Activated T-cell treated with anti-CD3 and anti-CD28 coated beads, Interleukin-2, amount 50 U/mL, for 72 hours (primary cell): ENCODE measurements at regions not wholly inside any gene's neighbourhood (a gene's known extent, or its start where the extent isn't known, plus 50 kb on each side); places are given as distances from the start of the nearest gene placed in this dataset.
A peak's percentile ranks its signal among the peaks of the same experiment; 100 is the strongest.
"Not testable (repeated sequence)": the region's sequence is repeated elsewhere in the genome, so short reads cannot be mapped to it uniquely, and the experiment has no call there.

ENCODE experiments used
- ATAC-seq, 2 donors: fragments of 150-1000 bp; cut with Tn5 transposase; replicated peaks in 1 of 2; 2 replicates each; pipeline ENCODE4 v1.10.0; 2021; ENCODE audit warnings: moderate library complexity in 2 of 2, mild to moderate bottlenecking in 1 of 2
- DNase-seq, 2 donors: peaks; one replicate each; pipeline ENCODE4 v3.0.0; 2021 to 2022; ENCODE audit warnings: mixed read lengths in 1 of 2
- H3K27ac Mint-ChIP-seq: one replicate; pipeline ENCODE4 v1.8.0; 2022; ENCODE audit warnings: mild to moderate bottlenecking, moderate library complexity, mixed read lengths
- H3K27me3 Mint-ChIP-seq: one replicate; pipeline ENCODE4 v1.8.0; 2022; ENCODE audit warnings: low read depth, mixed read lengths
- H3K36me3 Mint-ChIP-seq, 2 donors: one replicate each; pipeline ENCODE4 v1.8.0; 2022; ENCODE audit warnings: mixed read lengths in 2 of 2, mild to moderate bottlenecking in 1 of 2; ENCODE audit not compliant: insufficient read depth in 2 of 2
- H3K4me1 Mint-ChIP-seq: one replicate; pipeline ENCODE4 v1.8.0; 2022; ENCODE audit warnings: low read depth, mixed read lengths
- H3K4me3 Mint-ChIP-seq, 2 donors: one replicate each; pipeline ENCODE4 v1.8.0; 2022; ENCODE audit warnings: mild to moderate bottlenecking in 2 of 2, mixed read lengths in 2 of 2, moderate library complexity in 2 of 2
- H3K9me3 Mint-ChIP-seq, 2 donors: one replicate each; pipeline ENCODE4 v1.8.0; 2022; ENCODE audit warnings: mixed read lengths in 2 of 2

- no peak for DNase-seq
- Mint-ChIP-seq H3K27ac (no peak overlapping the region), H3K27me3 (no peaks in the 10 kb centered on the region), H3K9me3 (peaks cover 1 to 2% of the 10 kb centered on the region in 2 donors), H3K4me1 (no peaks in the 10 kb centered on the region), H3K4me3 (no peak overlapping the region), H3K36me3 (no peaks in the 10 kb centered on the region)
- no peak for ATAC-seq
Observed at GRCh38 chr4:116627545-116627944, 457.8 kb downstream of the TRAM1L1 start.

GRCh38 chr4:116619508-116619907, 465.9 kb downstream of the TRAM1L1 start:
- H3K4me1 Mint-ChIP-seq, H3K4me3 Mint-ChIP-seq, DNase-seq, H3K27ac Mint-ChIP-seq, H3K36me3 Mint-ChIP-seq, H3K27me3 Mint-ChIP-seq, ATAC-seq, H3K9me3 Mint-ChIP-seq: not testable (repeated sequence)

DNA sequence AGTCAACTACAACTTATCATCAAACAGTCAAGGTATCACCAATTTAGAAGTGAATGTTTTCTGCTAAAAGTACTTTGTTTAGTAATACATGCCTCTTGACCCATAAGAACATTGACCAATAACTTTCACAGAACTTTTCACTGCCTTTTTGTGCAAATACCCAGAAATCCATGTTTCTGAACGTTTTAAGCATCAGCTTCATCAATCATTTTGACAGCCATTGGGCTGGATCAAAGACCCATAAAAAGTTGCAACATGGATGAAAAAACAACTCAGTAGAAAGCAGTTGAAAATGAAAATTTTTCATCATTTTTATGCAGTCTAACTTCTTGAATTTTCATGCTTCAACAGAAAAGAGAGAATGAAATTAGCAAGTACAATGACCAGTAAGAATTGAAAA, 466.7 kb downstream of the TRAM1L1 start:
- Mint-ChIP-seq H3K4me3 (no peak overlapping the region), H3K36me3 (no peaks in the 10 kb centered on the region)

GRCh38 chr4:116603096-116603495, 482.3 kb downstream of the TRAM1L1 start:
- peaks cover 0 to 9% of the 10 kb centered on the region in 2 donors for H3K9me3 Mint-ChIP-seq
- peaks cover 0 to 3% of the 10 kb centered on the region in 2 donors for H3K36me3 Mint-ChIP-seq
- H3K4me1 Mint-ChIP-seq = no peaks in the 10 kb centered on the region
- no peak overlapping the region for H3K27ac Mint-ChIP-seq
- DNase-seq = no peak
- no peak for ATAC-seq
- no peak overlapping the region for H3K4me3 Mint-ChIP-seq
- H3K27me3 Mint-ChIP-seq = no peaks in the 10 kb centered on the region

More for the DNA sequence above, 466.7 kb downstream of the TRAM1L1 start:
- Mint-ChIP-seq H3K27me3 (no peaks in the 10 kb centered on the region), H3K4me1 (no peaks in the 10 kb centered on the region), H3K27ac (no peak overlapping the region), H3K9me3 (peaks cover 2 to 3% of the 10 kb centered on the region in 2 donors)
- DNase-seq = no peak
- no peak for ATAC-seq

DNA sequence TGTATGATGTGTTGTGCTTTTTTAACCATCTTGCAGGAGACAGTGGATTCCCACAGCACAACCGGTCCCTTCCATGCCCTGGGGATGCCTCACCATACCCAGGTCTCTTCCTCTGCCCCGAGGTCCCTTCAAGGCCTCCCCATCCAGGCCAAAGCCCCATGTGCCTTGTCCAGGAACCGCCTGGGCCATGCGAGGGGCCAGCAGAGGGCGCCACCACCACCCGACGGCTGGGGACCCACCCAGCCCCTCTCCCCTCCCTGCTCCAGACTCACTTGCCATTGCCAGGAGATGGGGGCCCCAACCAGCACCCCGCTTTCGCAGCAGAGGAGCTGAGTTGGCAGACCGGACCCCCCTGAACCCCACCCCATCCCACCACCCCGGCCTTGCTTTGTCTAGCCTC, 485.5 kb downstream of the TRAM1L1 start:
- Mint-ChIP-seq H3K27ac (no peak overlapping the region), H3K9me3 (peaks cover 0 to 6% of the 10 kb centered on the region in 2 donors), H3K4me1 (no peaks in the 10 kb centered on the region), H3K27me3 (no peaks in the 10 kb centered on the region), H3K4me3 (no peak overlapping the region), H3K36me3 (peaks cover 0 to 3% of the 10 kb centered on the region in 2 donors)
- peak in 1 of 2 donors; percentile 6 for DNase-seq
- no peak for ATAC-seq

DNA sequence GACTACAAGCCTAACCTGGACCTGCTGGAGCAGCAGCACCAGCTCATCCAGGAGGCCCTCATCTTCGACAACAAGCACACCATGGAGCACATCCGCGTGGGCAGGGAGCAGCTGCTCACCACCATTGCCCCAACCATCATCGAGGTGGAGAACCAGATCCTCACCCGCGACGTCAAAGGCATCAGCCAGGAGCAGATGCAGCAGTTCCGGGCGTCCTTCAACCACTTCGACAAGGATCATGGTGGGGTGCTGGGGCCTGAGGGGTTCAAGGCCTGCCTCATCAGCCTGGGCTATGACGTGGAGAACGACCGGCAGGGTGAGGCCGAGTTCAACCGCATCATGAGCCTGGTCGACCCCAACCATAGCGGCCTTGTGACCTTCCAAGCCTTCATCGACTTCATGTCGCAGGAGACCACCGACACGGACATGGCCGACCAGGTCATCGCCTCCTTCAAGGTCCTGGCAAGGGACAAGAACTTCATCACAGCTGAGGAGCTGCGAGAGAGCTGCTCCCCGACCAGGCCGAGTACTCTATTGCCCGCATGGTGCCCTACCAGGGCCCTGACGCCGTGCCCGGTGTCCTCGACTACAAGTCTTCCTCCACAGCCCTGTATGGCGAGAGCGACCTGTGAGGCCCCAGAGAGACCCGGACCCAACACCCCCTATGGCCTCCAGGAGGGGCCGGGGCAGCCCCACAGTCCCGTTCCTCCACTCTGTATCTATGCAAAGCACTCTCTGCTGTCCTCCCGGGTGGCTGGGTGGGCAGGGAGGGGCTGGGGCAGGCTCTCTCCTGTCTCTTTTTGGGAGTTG, 486.2 kb downstream of the TRAM1L1 start:
- no peak overlapping the region for H3K27ac Mint-ChIP-seq
- ATAC-seq (no peak), DNase-seq (no peak)
- no peaks in the 10 kb centered on the region for H3K27me3 Mint-ChIP-seq
- peaks cover 0 to 3% of the 10 kb centered on the region in 2 donors for H3K36me3 Mint-ChIP-seq
- H3K4me1 Mint-ChIP-seq = no peaks in the 10 kb centered on the region
- H3K4me3 Mint-ChIP-seq = no peak overlapping the region
- no peaks in the 10 kb centered on the region for H3K9me3 Mint-ChIP-seq

DNA sequence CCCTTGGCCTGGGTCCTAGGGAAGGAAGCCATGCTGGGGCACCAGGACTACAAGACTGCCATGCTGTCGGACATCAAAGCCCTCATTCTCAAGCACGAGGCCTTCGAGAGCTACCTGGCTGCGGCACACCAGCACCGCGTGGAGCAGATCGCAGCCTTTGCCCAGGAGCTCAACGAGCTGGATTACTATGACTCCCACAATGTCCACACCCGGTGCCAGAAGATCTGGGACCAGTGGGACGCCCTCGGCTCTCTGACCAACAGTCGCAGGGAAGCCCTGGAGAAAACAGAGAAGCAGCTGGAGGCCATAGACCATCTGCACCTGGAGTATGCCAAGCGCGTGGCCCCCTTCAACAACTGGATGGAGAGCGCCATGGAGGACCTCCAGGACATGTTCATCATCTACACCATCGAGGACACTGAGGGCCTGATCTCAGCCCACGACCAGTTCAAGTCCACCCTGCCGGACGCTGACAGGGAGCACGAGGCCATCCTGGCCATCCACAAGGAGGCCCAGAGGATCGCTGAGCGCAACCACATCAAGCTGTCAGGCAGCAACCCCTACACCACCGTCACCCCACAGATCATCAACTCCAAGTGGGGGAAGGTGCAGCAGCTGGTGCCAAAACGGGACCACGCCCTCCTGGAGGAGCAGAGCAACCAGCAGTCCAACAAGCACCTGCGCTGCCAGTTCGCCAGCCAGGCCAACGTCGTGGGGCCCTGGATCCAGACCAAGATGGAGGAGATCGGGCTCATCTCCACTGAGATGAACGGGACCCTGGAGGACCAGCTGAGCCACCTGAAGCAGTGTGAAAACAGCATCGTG, 487.0 kb downstream of the TRAM1L1 start:
- Mint-ChIP-seq H3K9me3 (no peaks in the 10 kb centered on the region), H3K4me3 (no peak overlapping the region), H3K27me3 (no peaks in the 10 kb centered on the region), H3K27ac (no peak overlapping the region), H3K36me3 (peaks cover 0 to 3% of the 10 kb centered on the region in 2 donors), H3K4me1 (no peaks in the 10 kb centered on the region)
- ATAC-seq = no peak
- DNase-seq = no peak

- DNase-seq (no peak), ATAC-seq (no peak)
- no peak overlapping the region for H3K4me3 Mint-ChIP-seq
- H3K9me3 Mint-ChIP-seq = peaks cover 0 to 2% of the 10 kb centered on the region in 2 donors
- no peaks in the 10 kb centered on the region for H3K36me3 Mint-ChIP-seq
- H3K27ac Mint-ChIP-seq = no peak overlapping the region
- H3K27me3 Mint-ChIP-seq = no peaks in the 10 kb centered on the region
- H3K4me1 Mint-ChIP-seq = no peaks in the 10 kb centered on the region
Observed at GRCh38 chr4:116590648-116591047, 494.7 kb downstream of the TRAM1L1 start.

- no peaks in the 10 kb centered on the region for H3K27me3 Mint-ChIP-seq
- ATAC-seq = no peak
- no peaks in the 10 kb centered on the region for H3K36me3 Mint-ChIP-seq
Observed at GRCh38 chr4:116588783-116589182, 496.6 kb downstream of the TRAM1L1 start.

GRCh38 chr4:116585246-116585645, 500.1 kb downstream of the TRAM1L1 start:
- Mint-ChIP-seq H3K27me3 (no peaks in the 10 kb centered on the region), H3K27ac (no peak overlapping the region), H3K4me1 (no peaks in the 10 kb centered on the region), H3K9me3 (peaks cover 0 to 2% of the 10 kb centered on the region in 2 donors), H3K4me3 (no peak overlapping the region), H3K36me3 (no peaks in the 10 kb centered on the region)
- DNase-seq (no peak), ATAC-seq (no peak)

More at GRCh38 chr4:116588783-116589182, 496.6 kb downstream of the TRAM1L1 start:
- H3K27ac Mint-ChIP-seq = no peak overlapping the region
- H3K4me1 Mint-ChIP-seq = no peaks in the 10 kb centered on the region
- peaks cover 0 to 2% of the 10 kb centered on the region in 2 donors for H3K9me3 Mint-ChIP-seq
- H3K4me3 Mint-ChIP-seq = no peak overlapping the region
- no peak for DNase-seq

DNA sequence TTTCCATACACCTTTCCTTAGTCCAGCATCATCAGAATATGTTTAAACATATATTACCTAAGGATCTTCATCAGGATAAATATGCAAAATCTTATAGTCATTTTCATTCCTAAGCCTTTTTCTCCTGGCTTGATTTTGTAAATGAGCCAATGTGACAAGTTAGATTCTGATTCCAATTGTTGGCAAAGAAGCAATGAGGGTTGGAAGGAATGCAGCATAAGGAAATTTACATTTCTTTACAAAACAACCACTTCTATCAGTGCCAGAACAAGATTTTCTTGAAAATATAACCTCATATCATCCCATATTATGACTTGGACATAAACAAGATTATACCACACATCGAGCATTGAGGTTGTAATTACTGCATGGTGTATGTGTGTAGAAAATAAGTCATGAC, 508.1 kb downstream of the TRAM1L1 start:
- no peaks in the 10 kb centered on the region for H3K4me1 Mint-ChIP-seq
- H3K27me3 Mint-ChIP-seq = no peaks in the 10 kb centered on the region
- H3K9me3 Mint-ChIP-seq = peaks cover 5 to 6% of the 10 kb centered on the region in 2 donors
- DNase-seq (no peak), ATAC-seq (no peak)
- H3K36me3 Mint-ChIP-seq = peaks cover 0 to 2% of the 10 kb centered on the region in 2 donors
- H3K27ac Mint-ChIP-seq = no peak overlapping the region
- no peak overlapping the region for H3K4me3 Mint-ChIP-seq

DNA sequence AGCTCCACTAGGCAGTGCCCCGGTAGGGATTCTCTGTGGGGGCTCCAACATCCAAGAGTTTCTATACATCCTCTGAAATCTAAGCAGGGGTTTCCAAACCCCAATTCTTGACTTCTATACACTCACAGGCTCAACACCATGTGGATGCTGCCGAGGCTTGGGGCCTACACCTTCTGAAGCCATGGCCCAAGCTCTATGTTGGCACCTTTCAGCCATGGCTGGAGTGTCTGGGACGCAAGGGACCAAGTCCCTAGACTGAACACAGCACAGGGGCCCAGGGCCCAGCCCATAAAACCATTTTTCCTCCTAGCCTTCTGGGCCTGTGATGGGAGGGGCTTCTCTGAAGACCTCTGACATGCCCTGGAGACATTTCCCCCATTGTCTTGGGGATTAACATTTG, 511.8 kb downstream of the TRAM1L1 start:
- Mint-ChIP-seq H3K27ac (no peak overlapping the region), H3K27me3 (no peaks in the 10 kb centered on the region), H3K9me3 (peaks cover 13 to 16% of the 10 kb centered on the region in 2 donors), H3K4me1 (no peaks in the 10 kb centered on the region), H3K36me3 (peaks cover 0 to 2% of the 10 kb centered on the region in 2 donors), H3K4me3 (no peak overlapping the region)
- DNase-seq (no peak), ATAC-seq (no peak)

DNA sequence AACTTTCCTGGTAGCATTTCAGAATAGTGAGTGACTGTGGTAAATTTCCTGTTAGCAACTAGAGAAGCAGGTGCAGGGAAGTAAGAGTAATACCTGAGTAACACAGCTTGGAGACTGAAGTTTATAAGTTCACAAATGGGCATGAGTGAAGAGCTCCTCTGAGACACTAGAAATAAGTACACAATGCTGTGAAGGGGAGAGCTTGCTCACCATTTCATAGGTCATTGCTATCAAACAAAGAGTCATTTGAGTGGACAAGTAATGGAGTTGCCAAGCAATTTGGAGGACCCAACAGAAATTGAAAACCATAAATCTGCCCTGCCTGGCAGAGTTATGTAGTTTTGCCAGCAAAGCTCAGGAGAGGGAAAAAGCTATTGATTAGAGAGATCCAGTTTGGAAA, 523.6 kb downstream of the TRAM1L1 start:
- H3K4me1 Mint-ChIP-seq = no peaks in the 10 kb centered on the region
- no peak for ATAC-seq
- H3K4me3 Mint-ChIP-seq = no peak overlapping the region
- no peak for DNase-seq
- no peak overlapping the region for H3K27ac Mint-ChIP-seq
- H3K27me3 Mint-ChIP-seq = no peaks in the 10 kb centered on the region
- peaks cover 1 to 3% of the 10 kb centered on the region in 2 donors for H3K36me3 Mint-ChIP-seq
- peaks cover 11 to 15% of the 10 kb centered on the region in 2 donors for H3K9me3 Mint-ChIP-seq
